Body of pancreas (tissue), 4 donors: ENCODE measurements at regions not wholly inside any gene's neighbourhood (a gene's known extent, or its start where the extent isn't known, plus 50 kb on each side); places are given as distances from the start of the nearest gene placed in this dataset.

ENCODE experiments used
- CTCF ChIP-seq, 7 experiments: fragments of 450-650 bp in 4 of 7; fragments of 200-600 bp in 3 of 7; sonication (generic) in 3 of 7; IDR thresholded peaks; one replicate each; pipeline ENCODE4 v1.5.1; 2016 to 2019; ENCODE audit warnings: antibody characterized with exemption in 7 of 7
- POLR2A ChIP-seq, 3 donors: fragments of 450-650 bp; IDR thresholded peaks; one replicate each; pipeline ENCODE4 v1.6.1; 2016; ENCODE audit warnings: antibody characterized with exemption in 3 of 3, mild to moderate bottlenecking in 2 of 3

- TF ChIP-seq POLR2A (IDR thresholded peaks at IDR 0.05) (no peak), CTCF (IDR thresholded peaks at IDR 0.05) (no peak)
Measured at GRCh38 chr18:25830787-25831186, 259.6 kb downstream of the SS18 start.
